ENCODE measurements at regions not wholly inside any gene's neighbourhood (a gene's known extent, or its start where the extent isn't known, plus 50 kb on each side); places are given as distances from the start of the nearest gene placed in this dataset.

GRCh38 chr15:31554261-31554660, 227.6 kb downstream of the KLF13 start:
- Histone ChIP-seq H3K9me2 (replicated peaks; ENCODE audit: insufficient read depth) (no peaks in the 10 kb centered on the region), H3K4me1 (ENCODE audit: insufficient read depth) (no peaks in the 10 kb centered on the region), H3K27me3 (no peaks in the 10 kb centered on the region), H3K79me2 (no peaks in the 10 kb centered on the region), H2AFZ (no peak overlapping the region), H3K27ac (no peak overlapping the region), H3K9me3 (ENCODE audit: low read depth) (no peaks in the 10 kb centered on the region), H4K20me1 (ENCODE audit: insufficient read depth, poor library complexity, severe bottlenecking) (no peaks in the 10 kb centered on the region), H3K36me3 (replicated peaks; ENCODE audit: insufficient read depth, low read depth) (no peaks in the 10 kb centered on the region), H3K4me2 (no peak overlapping the region), H3K4me3 (no peak overlapping the region)
- 91% methylated on average over 8 of the region's 8 CpGs for WGBS (ENCODE audit: low lambda C conversion rate, missing lambda C conversion rate)
- DNase-seq (ENCODE audit: low spot score) = no peak
- TF ChIP-seq EZH2phosphoT487 (IDR thresholded peaks at IDR 0.05; ENCODE audit: low read depth, severe bottlenecking, unreplicated experiment) (no peak), EZH2 (IDR thresholded peaks at IDR 0.05; ENCODE audit: borderline replicate concordance) (no peak), CTCF (IDR thresholded peaks at IDR 0.05; ENCODE audit: poor library complexity) (no peak)

- Histone ChIP-seq H3K4me1 (ENCODE audit: insufficient read depth) (no peaks in the 10 kb centered on the region), H3K27ac (no peak overlapping the region), H3K4me3 (no peak overlapping the region), H4K20me1 (ENCODE audit: insufficient read depth, poor library complexity, severe bottlenecking) (no peaks in the 10 kb centered on the region), H3K79me2 (no peaks in the 10 kb centered on the region), H3K9me2 (replicated peaks; ENCODE audit: insufficient read depth) (no peaks in the 10 kb centered on the region), H3K36me3 (replicated peaks; ENCODE audit: insufficient read depth, low read depth) (no peaks in the 10 kb centered on the region), H3K9me3 (ENCODE audit: low read depth) (no peaks in the 10 kb centered on the region), H3K4me2 (no peak overlapping the region), H2AFZ (no peak overlapping the region), H3K27me3 (no peaks in the 10 kb centered on the region)
- DNase-seq (ENCODE audit: low spot score) = no peak
- TF ChIP-seq CTCF (IDR thresholded peaks at IDR 0.05; ENCODE audit: poor library complexity) (no peak), EZH2 (IDR thresholded peaks at IDR 0.05; ENCODE audit: borderline replicate concordance) (no peak), EZH2phosphoT487 (IDR thresholded peaks at IDR 0.05; ENCODE audit: low read depth, severe bottlenecking, unreplicated experiment) (no peak)
- WGBS (ENCODE audit: low lambda C conversion rate, missing lambda C conversion rate) = 94% methylated on average over 3 of the region's 3 CpGs
Measured at GRCh38 chr15:31555022-31555421, 228.4 kb downstream of the KLF13 start.

- Histone ChIP-seq H3K36me3 (replicated peaks; ENCODE audit: insufficient read depth, low read depth) (no peaks in the 10 kb centered on the region), H3K27me3 (no peaks in the 10 kb centered on the region), H3K79me2 (no peaks in the 10 kb centered on the region), H3K9me2 (replicated peaks; ENCODE audit: insufficient read depth) (no peaks in the 10 kb centered on the region), H3K4me3 (no peak overlapping the region), H2AFZ (no peak overlapping the region), H4K20me1 (ENCODE audit: insufficient read depth, poor library complexity, severe bottlenecking) (no peaks in the 10 kb centered on the region), H3K4me1 (ENCODE audit: insufficient read depth) (no peaks in the 10 kb centered on the region), H3K4me2 (no peak overlapping the region), H3K27ac (no peak overlapping the region), H3K9me3 (ENCODE audit: low read depth) (no peaks in the 10 kb centered on the region)
- 90% methylated on average over 9 of the region's 9 CpGs for WGBS (ENCODE audit: low lambda C conversion rate, missing lambda C conversion rate)
- no peak for TF ChIP-seq EZH2 (IDR thresholded peaks at IDR 0.05; ENCODE audit: borderline replicate concordance)
- no peak for DNase-seq (ENCODE audit: low spot score)
Measured at GRCh38 chr15:31556494-31557150, 230.0 kb downstream of the KLF13 start.

GRCh38 chr15:31557899-31558298, 231.3 kb downstream of the KLF13 start:
- H3K79me2 ChIP-seq = no peaks in the 10 kb centered on the region
- no peak overlapping the region for H2AFZ ChIP-seq
- WGBS (ENCODE audit: low lambda C conversion rate, missing lambda C conversion rate) = 85% methylated on average over 7 of the region's 7 CpGs
- H3K27me3 ChIP-seq = no peaks in the 10 kb centered on the region
- H3K4me1 ChIP-seq (ENCODE audit: insufficient read depth) = no peaks in the 10 kb centered on the region
- H3K4me2 ChIP-seq = no peak overlapping the region
- no peaks in the 10 kb centered on the region for H3K9me3 ChIP-seq (ENCODE audit: low read depth)
- H3K9me2 ChIP-seq (replicated peaks; ENCODE audit: insufficient read depth) = no peaks in the 10 kb centered on the region
- TF ChIP-seq CTCF (IDR thresholded peaks at IDR 0.05; ENCODE audit: poor library complexity) (no peak), EZH2phosphoT487 (IDR thresholded peaks at IDR 0.05; ENCODE audit: low read depth, severe bottlenecking, unreplicated experiment) (no peak), EZH2 (IDR thresholded peaks at IDR 0.05; ENCODE audit: borderline replicate concordance) (no peak)
- no peak for DNase-seq (ENCODE audit: low spot score)
- no peak overlapping the region for H3K4me3 ChIP-seq
- no peak overlapping the region for H3K27ac ChIP-seq
- no peaks in the 10 kb centered on the region for H4K20me1 ChIP-seq (ENCODE audit: insufficient read depth, poor library complexity, severe bottlenecking)
- H3K36me3 ChIP-seq (replicated peaks; ENCODE audit: insufficient read depth, low read depth) = no peaks in the 10 kb centered on the region

Data from hepatocyte (in vitro differentiated cells).